Pancreas (tissue), 10 donors: ENCODE measurements at regions not wholly inside any gene's neighbourhood (a gene's known extent, or its start where the extent isn't known, plus 50 kb on each side); places are given as distances from the start of the nearest gene placed in this dataset.
A peak's percentile ranks its signal among the peaks of the same experiment; 100 is the strongest.

Experiments used
- ATAC-seq, 4 donors: fragments of 200-7000 bp; cut with Tn5 transposase; one replicate each; pipeline versions ENCODE4 v1.8.0 to v1.9.1; 2020; ENCODE audit warnings: mild to moderate bottlenecking in 4 of 4, moderate library complexity in 4 of 4
- DNase-seq, 6 donors: peaks; one replicate each; pipeline ENCODE4 v3.0.0-alpha.2; 2020
- FAIRE-seq: peaks from 2 replicates; lab custom pipeline; 2012; peaks lifted over from hg19 to GRCh38; lab: Jason Lieb, UNC
- H3K27ac ChIP-seq, 4 donors: fragments of 200-600 bp; sonication (generic); 1 replicate in 3 of 4; 2 replicates in 1 of 4; pipeline versions ENCODE4 v1.5.0 to v1.8.0; 2020
- H3K27me3 ChIP-seq, 4 donors: fragments of 200-600 bp; one replicate each; pipeline ENCODE4 v1.8.0; 2021
- H3K36me3 ChIP-seq, 3 donors: fragments of 200-600 bp; sonication (generic) in 1 of 3; one replicate each; pipeline versions ENCODE4 v1.5.0 to v1.8.0; 2020 to 2021
- H3K4me1 ChIP-seq, 3 donors: fragments of 200-600 bp; one replicate each; pipeline ENCODE4 v1.8.0; 2021
- H3K4me3 ChIP-seq, 4 donors: fragments of 200-600 bp; sonication (generic) in 2 of 4; one replicate each; pipeline versions ENCODE4 v1.5.0 to v1.8.0; 2020 to 2021
- H3K9me3 ChIP-seq, 4 donors: fragments of 200-600 bp; one replicate each; pipeline ENCODE4 v1.8.0; 2021
- WGBS, 2 donors: extraction: QIAGEN DNeasy Blood & Tissue Kit; methylation state at CpG; one replicate each; pipeline ENCODE4 v1.1.7; 2013; 5-methylcytosine and 5-hydroxymethylcytosine counted together
- intact Hi-C, 3 donors: fragments of 100-400 bp; cut with DNase I; formaldehyde crosslinking; loops; one replicate each; pipeline versions ENCODE4 v1.11.1 to v1.14.2; 2022
- TF ChIP-seq, protein P1 (sequence below), 4 donors: fragments of 200-600 bp; sonication (generic) in 3 of 4; IDR thresholded peaks; one replicate each; pipeline versions ENCODE4 v1.5.0 to v1.8.0; 2021; ENCODE audit warnings: antibody characterized with exemption in 4 of 4
- donor health status: healthy with polysubstance abuse.
- donor health status: DM: no; HTN: no; CAD: no; lungs with moderate emphysema.
- donor health status: DM: no; HTN: no; CAD: no.
- donor health status: control.
- donor health status: control.
- donor health status: Bipolar disorder and iron deficiency.
- donor health status: DM: yes; HTN: yes; CAD: no.
- donor health status: DM: no; HTN: no; CAD: no.
- donor health status: DM: no; HTN: no; CAD: no.
- donor health status: DM: yes; HTN: yes; CAD: no.

DNA sequence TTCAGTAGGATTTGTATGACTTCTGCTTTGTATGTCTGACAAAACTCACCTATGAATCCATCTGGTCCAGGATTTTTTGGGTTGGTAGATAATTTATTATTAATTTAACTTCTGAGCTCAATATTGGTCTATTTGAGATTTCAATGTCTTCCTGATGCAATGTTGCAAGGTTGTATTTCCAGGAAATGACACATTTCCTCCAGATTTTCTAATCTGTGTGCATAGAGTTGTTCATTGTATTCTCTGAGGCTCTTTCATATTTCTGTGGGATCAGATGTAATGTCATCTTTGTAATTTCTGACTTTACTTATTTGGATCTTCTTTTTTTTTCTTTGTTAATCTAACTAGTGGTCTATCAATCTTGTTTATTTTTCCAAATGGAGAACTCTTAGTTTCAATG, 584.7 kb upstream of the SETBP1 start:
- no peak overlapping the region for H3K27ac ChIP-seq
- ATAC-seq (no peak), DNase-seq (no peak), FAIRE-seq (no peak)
- no peak overlapping the region for H3K4me3 ChIP-seq
- no peaks in the 10 kb centered on the region for H3K36me3 ChIP-seq
- H3K27me3 ChIP-seq = no peaks in the 10 kb centered on the region
- TF ChIP-seq, protein P1, sequence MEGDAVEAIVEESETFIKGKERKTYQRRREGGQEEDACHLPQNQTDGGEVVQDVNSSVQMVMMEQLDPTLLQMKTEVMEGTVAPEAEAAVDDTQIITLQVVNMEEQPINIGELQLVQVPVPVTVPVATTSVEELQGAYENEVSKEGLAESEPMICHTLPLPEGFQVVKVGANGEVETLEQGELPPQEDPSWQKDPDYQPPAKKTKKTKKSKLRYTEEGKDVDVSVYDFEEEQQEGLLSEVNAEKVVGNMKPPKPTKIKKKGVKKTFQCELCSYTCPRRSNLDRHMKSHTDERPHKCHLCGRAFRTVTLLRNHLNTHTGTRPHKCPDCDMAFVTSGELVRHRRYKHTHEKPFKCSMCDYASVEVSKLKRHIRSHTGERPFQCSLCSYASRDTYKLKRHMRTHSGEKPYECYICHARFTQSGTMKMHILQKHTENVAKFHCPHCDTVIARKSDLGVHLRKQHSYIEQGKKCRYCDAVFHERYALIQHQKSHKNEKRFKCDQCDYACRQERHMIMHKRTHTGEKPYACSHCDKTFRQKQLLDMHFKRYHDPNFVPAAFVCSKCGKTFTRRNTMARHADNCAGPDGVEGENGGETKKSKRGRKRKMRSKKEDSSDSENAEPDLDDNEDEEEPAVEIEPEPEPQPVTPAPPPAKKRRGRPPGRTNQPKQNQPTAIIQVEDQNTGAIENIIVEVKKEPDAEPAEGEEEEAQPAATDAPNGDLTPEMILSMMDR (IDR thresholded peaks at IDR 0.05) = no peak
- intact Hi-C loops = no loop called here
- H3K4me1 ChIP-seq = no peaks in the 10 kb centered on the region
- peaks cover 0 to 3% (median 0%) of the 10 kb centered on the region in 4 donors for H3K9me3 ChIP-seq

DNA sequence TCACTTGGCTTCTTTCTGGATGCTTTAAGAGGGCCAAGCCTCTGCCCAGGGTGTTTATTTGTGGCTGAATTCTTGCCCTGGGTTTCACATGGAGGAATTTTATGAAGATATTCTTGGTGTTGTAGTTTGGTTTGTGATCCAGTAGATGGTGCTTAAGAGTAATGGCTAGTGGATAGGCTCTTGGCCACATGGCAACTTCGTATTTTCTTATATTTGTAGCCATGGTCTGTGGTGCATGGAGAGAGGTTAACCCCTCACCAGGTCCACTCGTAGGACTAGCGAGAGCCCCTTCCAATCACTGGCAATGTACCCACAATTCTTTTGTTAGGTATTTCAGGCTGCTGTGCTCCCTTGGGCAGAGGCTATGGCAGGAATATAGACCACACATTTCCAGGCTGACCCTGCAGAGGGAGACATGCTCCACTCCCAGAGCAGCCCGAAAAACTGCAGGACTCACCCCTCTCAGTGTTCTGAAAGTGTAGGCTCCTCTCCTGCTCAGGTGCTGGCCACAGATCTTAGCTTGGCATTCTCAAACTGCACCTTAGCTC, 582.1 kb upstream of the SETBP1 start:
- FAIRE-seq (no peak), ATAC-seq (peak in 3 of 4 donors; percentile 38 to 63 (median 55)), DNase-seq (no peak)
- Histone ChIP-seq H3K36me3 (no peaks in the 10 kb centered on the region), H3K4me3 (no peak overlapping the region), H3K27ac (no peak overlapping the region), H3K27me3 (no peaks in the 10 kb centered on the region), H3K4me1 (no peaks in the 10 kb centered on the region), H3K9me3 (peaks cover 0 to 3% (median 0%) of the 10 kb centered on the region in 4 donors)
- TF ChIP-seq, protein P1 (IDR thresholded peaks at IDR 0.05) = peak in 1 of 4 donors; percentile 10
- WGBS, 2 donors = 56 to 66% methylated on average over 4 of the region's 4 CpGs
- intact Hi-C loops = no loop called here

DNA sequence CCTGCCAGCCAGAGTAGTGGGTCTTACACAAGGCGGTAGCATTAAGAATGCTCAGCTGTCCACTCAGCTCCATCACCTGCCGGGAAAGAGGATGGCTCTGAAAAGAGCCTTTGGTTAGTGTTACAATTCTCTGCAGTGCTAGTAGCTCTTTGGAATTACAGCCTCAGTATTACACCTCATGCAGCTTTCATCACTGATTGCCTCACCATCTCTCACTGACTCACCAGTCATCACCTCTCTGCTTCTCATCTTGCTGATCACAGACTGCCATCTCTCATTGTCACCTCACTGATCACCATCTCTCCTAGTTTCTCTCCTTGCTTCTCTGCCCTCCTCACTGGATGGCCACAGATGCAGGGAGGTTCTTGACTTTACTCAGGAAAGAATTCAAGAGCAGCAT, 573.5 kb upstream of the SETBP1 start:
- no peak for DNase-seq
- ATAC-seq = no peak
- H3K27me3 ChIP-seq = no peaks in the 10 kb centered on the region
- no peak overlapping the region for H3K4me3 ChIP-seq
- no peak for FAIRE-seq
- WGBS, 2 donors = 89 to 100% methylated on average over 2 of the region's 2 CpGs
- H3K4me1 ChIP-seq = no peaks in the 10 kb centered on the region
- H3K36me3 ChIP-seq = no peaks in the 10 kb centered on the region
- intact Hi-C loops = no loop called here
- no peak overlapping the region for H3K27ac ChIP-seq
- TF ChIP-seq, protein P1 (IDR thresholded peaks at IDR 0.05) = no peak
- H3K9me3 ChIP-seq = no peaks in the 10 kb centered on the region

DNA sequence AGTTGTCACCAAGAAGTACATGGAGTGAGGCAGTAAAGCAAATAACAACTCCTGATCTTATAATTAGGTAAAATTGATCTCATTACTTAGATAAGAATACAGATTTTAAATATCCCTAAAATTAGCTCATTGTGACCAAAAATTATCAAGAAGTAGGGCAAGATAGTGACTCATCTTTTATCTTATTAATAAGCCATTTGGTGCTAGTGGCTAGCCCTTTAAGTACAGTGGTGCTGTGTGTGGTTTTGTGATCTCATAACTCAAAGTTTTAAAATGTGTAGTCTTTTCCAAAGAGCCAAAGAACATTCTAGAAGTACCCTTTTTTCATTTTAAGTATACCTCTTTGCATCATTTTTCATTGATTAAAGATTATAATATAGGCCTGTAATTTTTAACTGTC, 569.4 kb upstream of the SETBP1 start:
- ATAC-seq (no peak), DNase-seq (no peak), FAIRE-seq (no peak)
- H3K9me3 ChIP-seq = no peaks in the 10 kb centered on the region
- no peaks in the 10 kb centered on the region for H3K4me1 ChIP-seq
- no peak overlapping the region for H3K4me3 ChIP-seq
- no peaks in the 10 kb centered on the region for H3K27me3 ChIP-seq
- H3K36me3 ChIP-seq = no peaks in the 10 kb centered on the region
- intact Hi-C loops = no loop called here
- TF ChIP-seq, protein P1 (IDR thresholded peaks at IDR 0.05) = no peak
- H3K27ac ChIP-seq = no peak overlapping the region

DNA sequence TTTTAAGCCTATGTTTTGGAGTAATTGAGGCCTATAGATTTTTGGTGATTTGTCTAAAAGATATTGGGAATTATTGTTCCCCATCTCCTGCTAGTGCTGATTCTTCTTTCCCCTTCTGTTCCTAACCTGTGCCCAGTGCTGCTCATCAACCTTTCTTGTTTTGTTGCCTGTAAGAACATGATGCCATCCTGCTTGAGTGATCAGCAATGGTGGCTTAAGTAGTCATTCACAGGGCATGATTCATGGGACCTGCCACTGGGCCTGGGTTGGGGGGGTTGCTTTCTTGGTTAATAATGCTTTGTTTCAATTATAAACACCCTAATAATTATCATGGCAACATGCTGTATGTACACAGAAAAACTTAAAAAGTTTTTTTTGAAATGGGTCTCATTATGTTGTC, 562.9 kb upstream of the SETBP1 start:
- no peak overlapping the region for H3K4me3 ChIP-seq
- no peak overlapping the region for H3K27ac ChIP-seq
- H3K9me3 ChIP-seq = no peaks in the 10 kb centered on the region
- H3K4me1 ChIP-seq = no peaks in the 10 kb centered on the region
- intact Hi-C loops = no loop called here
- H3K27me3 ChIP-seq = no peaks in the 10 kb centered on the region
- TF ChIP-seq, protein P1 (IDR thresholded peaks at IDR 0.05) = no peak
- no peak for FAIRE-seq
- no peaks in the 10 kb centered on the region for H3K36me3 ChIP-seq
- no peak for ATAC-seq
- DNase-seq = no peak
